Right lobe of liver (tissue), 6 donors: ENCODE measurements at regions not wholly inside any gene's neighbourhood (a gene's known extent, or its start where the extent isn't known, plus 50 kb on each side); places are given as distances from the start of the nearest gene placed in this dataset.
"Not testable (repeated sequence)": the region's sequence is repeated elsewhere in the genome, so short reads cannot be mapped to it uniquely, and the experiment has no call there.

Experiments used
- ATAC-seq, 4 donors: fragments of 200-7000 bp; cut with Tn5 transposase; one replicate each; pipeline ENCODE4 v1.9.1; 2020; ENCODE audit warnings: mild to moderate bottlenecking in 4 of 4, moderate library complexity in 4 of 4
- DNase-seq, 3 donors: peaks; one replicate each; pipeline ENCODE4 v3.0.0-alpha.2; 2020
- H3K27ac ChIP-seq, 3 donors: fragments of 200-600 bp; one replicate each; pipeline ENCODE4 v1.8.0; 2022
- H3K27me3 ChIP-seq, 2 donors: fragments of 200-600 bp; one replicate each; pipeline ENCODE4 v1.8.0; 2022
- H3K36me3 ChIP-seq, 4 donors: fragments of 200-600 bp; sonication (generic) in 1 of 4; one replicate each; pipeline versions ENCODE4 v1.5.1 to v1.8.0; 2017 to 2022; ENCODE audit warnings: control low read depth in 1 of 4
- H3K4me1 ChIP-seq, 4 donors: fragments of 200-600 bp; sonication (generic) in 1 of 4; one replicate each; pipeline versions ENCODE4 v1.5.1 to v1.8.0; 2017 to 2022; ENCODE audit warnings: control low read depth in 1 of 4
- H3K4me3 ChIP-seq, 3 donors: fragments of 200-600 bp; one replicate each; pipeline ENCODE4 v1.8.0; 2022
- H3K9me3 ChIP-seq, 4 donors: fragments of 200-600 bp; sonication (generic) in 1 of 4; one replicate each; pipeline versions ENCODE4 v1.5.1 to v1.8.0; 2017 to 2022; ENCODE audit warnings: control low read depth in 1 of 4
- POLR2A ChIP-seq: fragments of 450-650 bp; IDR thresholded peaks from one replicate; pipeline ENCODE4 v1.6.1; 2017; ENCODE audit warnings: antibody characterized with exemption, mild to moderate bottlenecking
- WGBS: methylation state at CpG from one replicate; pipeline ENCODE4 v1.1.6; 2018; ENCODE audit warnings: low coverage, low lambda C conversion rate; ENCODE audit not compliant: insufficient coverage; ENCODE audit errors: missing lambda C conversion rate; 5-methylcytosine and 5-hydroxymethylcytosine counted together
- intact Hi-C, 2 donors: fragments of 100-400 bp; cut with DNase I; formaldehyde crosslinking; loops; one replicate each; pipeline versions ENCODE4 v1.11.2 to v1.14.1; 2022
- TF ChIP-seq, protein P1 (sequence below), 4 donors: fragments of 200-600 bp in 3 of 4; fragments of 450-650 bp in 1 of 4; IDR thresholded peaks; one replicate each; pipeline versions ENCODE4 v1.5.1 to v1.8.0; 2016 to 2022; ENCODE audit warnings: antibody characterized with exemption in 4 of 4, mild to moderate bottlenecking in 2 of 4
- donor health status: DM: no; HTN: yes; CAD: no.
- donor health status: DM: no; HTN: no; CAD: no.
- donor health status: DM: no; HTN: no; CAD: no.
- donor health status: DM: no; HTN: yes; CAD: no.
- donor health status: DM: no; HTN: yes; CAD: no.

GRCh38 chr4:104915864-104916263, 230.8 kb upstream of the TET2 start:
- Histone ChIP-seq H3K27ac (peak overlapping the region; percentile 40 to 83 (median 46)), H3K4me1 (peaks cover 0 to 28% (median 9%) of the 10 kb centered on the region in 4 donors), H3K4me3 (no peak overlapping the region), H3K9me3 (no peaks in the 10 kb centered on the region), H3K36me3 (no peaks in the 10 kb centered on the region), H3K27me3 (no peaks in the 10 kb centered on the region)
- WGBS: 5% methylated on average over 2 of the region's 3 CpGs
- no peak for TF ChIP-seq POLR2A
- TF ChIP-seq, protein P1, sequence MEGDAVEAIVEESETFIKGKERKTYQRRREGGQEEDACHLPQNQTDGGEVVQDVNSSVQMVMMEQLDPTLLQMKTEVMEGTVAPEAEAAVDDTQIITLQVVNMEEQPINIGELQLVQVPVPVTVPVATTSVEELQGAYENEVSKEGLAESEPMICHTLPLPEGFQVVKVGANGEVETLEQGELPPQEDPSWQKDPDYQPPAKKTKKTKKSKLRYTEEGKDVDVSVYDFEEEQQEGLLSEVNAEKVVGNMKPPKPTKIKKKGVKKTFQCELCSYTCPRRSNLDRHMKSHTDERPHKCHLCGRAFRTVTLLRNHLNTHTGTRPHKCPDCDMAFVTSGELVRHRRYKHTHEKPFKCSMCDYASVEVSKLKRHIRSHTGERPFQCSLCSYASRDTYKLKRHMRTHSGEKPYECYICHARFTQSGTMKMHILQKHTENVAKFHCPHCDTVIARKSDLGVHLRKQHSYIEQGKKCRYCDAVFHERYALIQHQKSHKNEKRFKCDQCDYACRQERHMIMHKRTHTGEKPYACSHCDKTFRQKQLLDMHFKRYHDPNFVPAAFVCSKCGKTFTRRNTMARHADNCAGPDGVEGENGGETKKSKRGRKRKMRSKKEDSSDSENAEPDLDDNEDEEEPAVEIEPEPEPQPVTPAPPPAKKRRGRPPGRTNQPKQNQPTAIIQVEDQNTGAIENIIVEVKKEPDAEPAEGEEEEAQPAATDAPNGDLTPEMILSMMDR (IDR thresholded peaks at IDR 0.05): no peak
- DNase-seq (no peak), ATAC-seq (peak; percentile 74 to 89 (median 80))
- intact Hi-C loops: no loop called here

DNA sequence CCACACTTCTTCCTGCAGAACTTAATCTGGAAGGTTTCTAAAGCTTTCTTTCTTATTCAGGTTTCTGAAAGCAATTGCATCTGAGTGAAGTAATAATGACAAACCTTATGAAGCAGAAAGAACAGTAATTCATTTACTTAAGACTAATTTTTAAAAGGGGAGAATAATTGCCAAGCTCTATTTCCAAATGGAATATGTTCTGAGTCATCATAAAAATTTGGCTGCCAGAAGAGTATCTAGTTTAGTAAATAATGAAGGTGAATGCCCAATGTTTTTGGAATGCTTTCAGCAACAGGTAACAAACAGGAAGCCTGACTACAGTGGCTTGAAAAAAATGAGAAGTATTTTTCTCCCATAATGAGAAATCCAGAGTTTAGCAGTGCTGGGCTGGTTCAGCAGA, 227.3 kb upstream of the TET2 start:
- peaks cover 0 to 17% (median 8%) of the 10 kb centered on the region in 4 donors for H3K4me1 ChIP-seq
- no peaks in the 10 kb centered on the region for H3K27me3 ChIP-seq
- ATAC-seq: peak in 1 of 4 donors; percentile 53
- no peak overlapping the region for H3K4me3 ChIP-seq
- intact Hi-C loops: no loop called here
- DNase-seq: no peak
- H3K36me3 ChIP-seq: no peaks in the 10 kb centered on the region
- H3K27ac ChIP-seq: no peak overlapping the region
- TF ChIP-seq, protein P1 (IDR thresholded peaks at IDR 0.05): no peak
- TF ChIP-seq POLR2A: no peak
- no peaks in the 10 kb centered on the region for H3K9me3 ChIP-seq

GRCh38 chr4:104930298-104930697, 216.4 kb upstream of the TET2 start:
- Histone ChIP-seq H3K27ac (no peak overlapping the region), H3K36me3 (no peaks in the 10 kb centered on the region), H3K27me3 (no peaks in the 10 kb centered on the region), H3K4me1 (no peaks in the 10 kb centered on the region), H3K4me3 (no peak overlapping the region), H3K9me3 (peaks cover 0 to 9% (median 0%) of the 10 kb centered on the region in 4 donors)
- DNase-seq: no peak
- ATAC-seq: no peak
- 100% methylated on average over 4 of the region's 7 CpGs for WGBS
- intact Hi-C loops: no loop called here
- no peak for TF ChIP-seq POLR2A
- TF ChIP-seq, protein P1 (IDR thresholded peaks at IDR 0.05): no peak

- DNase-seq: peak in 2 of 3 donors; percentile 21 to 45
- intact Hi-C loops, H3K4me1 ChIP-seq, ATAC-seq, H3K27me3 ChIP-seq, H3K9me3 ChIP-seq, H3K36me3 ChIP-seq, H3K27ac ChIP-seq, H3K4me3 ChIP-seq: not testable (repeated sequence)
- 36% methylated on average over 4 of the region's 5 CpGs for WGBS
- TF ChIP-seq, protein P1 (IDR thresholded peaks at IDR 0.05): peak in 3 of 4 donors; percentile 4 to 26 (median 8)
These were observed 215.6 kb upstream of the TET2 start for GRCh38 chr4:104930745-104931736.
